OCI-LY1 (cell line): ENCODE measurements at regions not wholly inside any gene's neighbourhood (a gene's known extent, or its start where the extent isn't known, plus 50 kb on each side); places are given as distances from the start of the nearest gene placed in this dataset.

Source experiments
- H2AFZ ChIP-seq: fragments of 200-600 bp; sonication (generic), shearing (Covaris generic); 2 replicates; pipeline ENCODE4 v1.6.0; 2014; ENCODE audit warnings: antibody characterized with exemption, mild to moderate bottlenecking, low read length
- H3F3A ChIP-seq: fragments of 200-600 bp; sonication (generic), shearing (Covaris generic); 2 replicates; pipeline ENCODE4 v1.6.0; 2014; ENCODE audit warnings: mild to moderate bottlenecking, antibody characterized with exemption, low read length, moderate library complexity; ENCODE audit not compliant: insufficient read depth
- H3K27ac ChIP-seq: fragments of 200-600 bp; sonication (generic); 2 replicates; pipeline ENCODE4 v1.5.1; 2014; ENCODE audit warnings: low read length, mixed run types, mild to moderate bottlenecking, low read depth; ENCODE audit not compliant: poor library complexity, severe bottlenecking
- H3K27me3 ChIP-seq: fragments of 200-600 bp; sonication (generic); 2 replicates; pipeline ENCODE4 v1.6.0; 2014; ENCODE audit warnings: antibody characterized with exemption, mild to moderate bottlenecking, low read length, moderate library complexity; ENCODE audit not compliant: insufficient read depth
- H3K36me3 ChIP-seq: fragments of 200-600 bp; sonication (generic); 2 replicates; pipeline ENCODE4 v1.6.1; 2014; ENCODE audit warnings: mild to moderate bottlenecking, antibody characterized with exemption, low read length, moderate library complexity, mixed read lengths; ENCODE audit not compliant: insufficient read depth
- H3K4me1 ChIP-seq: fragments of 200-600 bp; sonication (generic); 2 replicates; pipeline ENCODE4 v1.5.1; 2014; ENCODE audit warnings: mild to moderate bottlenecking, low read length, moderate library complexity; ENCODE audit not compliant: insufficient read depth, severe bottlenecking
- H3K4me2 ChIP-seq: fragments of 200-600 bp; sonication (generic), shearing (Covaris generic); 2 replicates; pipeline ENCODE4 v1.6.1; 2014; ENCODE audit warnings: low read length
- H3K4me3 ChIP-seq: fragments of 200-600 bp; sonication (generic); 2 replicates; pipeline ENCODE4 v1.5.1; 2014; ENCODE audit warnings: low read length, low read depth, mild to moderate bottlenecking, mixed read lengths; ENCODE audit not compliant: poor library complexity, severe bottlenecking
- H3K79me2 ChIP-seq: fragments of 200-600 bp; shearing (Covaris generic); 2 replicates; pipeline ENCODE4 v1.6.1; 2016; ENCODE audit warnings: mixed run types, low read length, mixed read lengths; ENCODE audit not compliant: insufficient read depth
- H3K9ac ChIP-seq: fragments of 200-600 bp; sonication (generic), shearing (Covaris generic); 2 replicates; pipeline ENCODE4 v1.6.1; 2014; ENCODE audit warnings: mild to moderate bottlenecking, low read length, mixed read lengths
- H3K9me2 ChIP-seq: fragments of 200-600 bp; sonication (generic), shearing (Covaris generic); 2 replicates; pipeline ENCODE4 v1.6.1; 2014; ENCODE audit warnings: low read depth, mild to moderate bottlenecking, low read length, mixed read lengths
- H3K9me3 ChIP-seq: fragments of 200-600 bp; shearing (Covaris generic); 2 replicates; pipeline ENCODE4 v1.6.1; 2014; ENCODE audit warnings: low read length, mixed read lengths
- H4K20me1 ChIP-seq: fragments of 200-600 bp; sonication (generic), shearing (Covaris generic); 2 replicates; pipeline ENCODE4 v1.6.0; 2016; ENCODE audit warnings: mild to moderate bottlenecking, low read length; ENCODE audit not compliant: insufficient read depth
- EZH2 ChIP-seq: fragments of 200-600 bp; sonication (generic), shearing (Covaris generic); IDR thresholded peaks from 2 replicates; pipeline ENCODE4 v1.8.0; 2017; ENCODE audit warnings: borderline replicate concordance, mixed run types, mild to moderate bottlenecking, antibody characterized with exemption, low read length, moderate library complexity, mixed read lengths
- TF ChIP-seq, protein P1 (sequence below): fragments of 200-600 bp; sonication (generic), shearing (Covaris generic); IDR thresholded peaks from 2 replicates; pipeline ENCODE4 v1.5.1; 2017; ENCODE audit warnings: mild to moderate bottlenecking, antibody characterized with exemption, low read length, moderate library complexity, mixed read lengths

GRCh38 chr11:36763187-36763586 lies 165.2 kb upstream of the RAG2 start:
- Histone ChIP-seq H3K4me3 (no peak overlapping the region), H3K27ac (no peak overlapping the region), H3K9ac (no peak overlapping the region), H3K4me1 (no peaks in the 10 kb centered on the region), H4K20me1 (no peaks in the 10 kb centered on the region), H3K9me2 (no peaks in the 10 kb centered on the region), H2AFZ (no peak overlapping the region), H3K79me2 (no peaks in the 10 kb centered on the region), H3K27me3 (no peaks in the 10 kb centered on the region), H3F3A (no peaks in the 10 kb centered on the region), H3K4me2 (no peak overlapping the region), H3K9me3 (no peaks in the 10 kb centered on the region), H3K36me3 (no peaks in the 10 kb centered on the region)
- TF ChIP-seq EZH2 = no peak
- TF ChIP-seq, protein P1, sequence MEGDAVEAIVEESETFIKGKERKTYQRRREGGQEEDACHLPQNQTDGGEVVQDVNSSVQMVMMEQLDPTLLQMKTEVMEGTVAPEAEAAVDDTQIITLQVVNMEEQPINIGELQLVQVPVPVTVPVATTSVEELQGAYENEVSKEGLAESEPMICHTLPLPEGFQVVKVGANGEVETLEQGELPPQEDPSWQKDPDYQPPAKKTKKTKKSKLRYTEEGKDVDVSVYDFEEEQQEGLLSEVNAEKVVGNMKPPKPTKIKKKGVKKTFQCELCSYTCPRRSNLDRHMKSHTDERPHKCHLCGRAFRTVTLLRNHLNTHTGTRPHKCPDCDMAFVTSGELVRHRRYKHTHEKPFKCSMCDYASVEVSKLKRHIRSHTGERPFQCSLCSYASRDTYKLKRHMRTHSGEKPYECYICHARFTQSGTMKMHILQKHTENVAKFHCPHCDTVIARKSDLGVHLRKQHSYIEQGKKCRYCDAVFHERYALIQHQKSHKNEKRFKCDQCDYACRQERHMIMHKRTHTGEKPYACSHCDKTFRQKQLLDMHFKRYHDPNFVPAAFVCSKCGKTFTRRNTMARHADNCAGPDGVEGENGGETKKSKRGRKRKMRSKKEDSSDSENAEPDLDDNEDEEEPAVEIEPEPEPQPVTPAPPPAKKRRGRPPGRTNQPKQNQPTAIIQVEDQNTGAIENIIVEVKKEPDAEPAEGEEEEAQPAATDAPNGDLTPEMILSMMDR = no peak

DNA sequence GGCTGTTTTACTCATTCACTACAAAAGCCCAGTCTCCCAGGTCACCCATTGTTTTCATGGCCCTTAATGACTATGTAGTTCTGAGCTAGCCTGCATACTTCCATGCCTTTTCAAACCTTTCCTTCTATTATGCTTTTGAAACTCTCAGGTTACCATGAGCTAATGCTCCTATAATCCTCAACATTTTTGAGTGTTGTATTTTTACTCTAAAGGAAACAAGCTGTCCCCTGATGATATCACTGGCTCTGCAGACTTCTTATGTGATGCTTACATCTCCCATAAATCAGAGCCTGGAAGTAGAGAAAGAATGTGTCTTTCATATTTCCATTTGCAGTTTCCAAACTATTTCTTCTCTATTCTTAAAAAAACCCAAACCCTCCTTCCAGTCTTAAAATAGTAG lies 159.0 kb upstream of the RAG2 start:
- no peaks in the 10 kb centered on the region for H3K27me3 ChIP-seq

DNA sequence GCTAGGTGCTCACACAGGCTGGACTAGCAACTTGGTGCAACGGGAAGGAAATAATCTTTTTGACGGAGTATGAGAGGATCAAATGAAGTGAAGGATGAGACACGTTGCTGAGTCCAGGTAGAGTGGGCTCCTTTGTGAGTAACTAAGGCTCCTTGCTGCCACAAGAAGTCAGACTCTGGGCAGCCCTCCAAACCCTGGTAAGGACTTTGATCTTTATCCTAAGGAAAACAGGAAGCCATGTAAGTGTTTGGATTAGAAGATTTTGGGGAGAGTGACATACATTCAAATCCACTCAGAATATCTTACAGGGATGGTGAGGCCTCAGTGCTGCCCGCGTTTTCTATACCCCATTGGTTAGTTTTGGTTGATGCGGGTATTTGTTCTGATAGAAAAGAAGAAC lies 155.9 kb upstream of the RAG2 start:
- no peak for TF ChIP-seq EZH2
- TF ChIP-seq, protein P1 = no peak
- no peaks in the 10 kb centered on the region for H3K79me2 ChIP-seq
- no peaks in the 10 kb centered on the region for H3K36me3 ChIP-seq
- no peak overlapping the region for H2AFZ ChIP-seq
- no peaks in the 10 kb centered on the region for H3K9me3 ChIP-seq
- no peaks in the 10 kb centered on the region for H3K27me3 ChIP-seq
- H3K4me3 ChIP-seq = no peak overlapping the region
- H3K27ac ChIP-seq = no peak overlapping the region
- H3K4me1 ChIP-seq = no peaks in the 10 kb centered on the region
- H3K9me2 ChIP-seq = no peaks in the 10 kb centered on the region
- H4K20me1 ChIP-seq = no peaks in the 10 kb centered on the region
- no peak overlapping the region for H3K9ac ChIP-seq
- H3F3A ChIP-seq = no peaks in the 10 kb centered on the region
- no peak overlapping the region for H3K4me2 ChIP-seq

More for the DNA sequence above, 159.0 kb upstream of the RAG2 start:
- no peak for TF ChIP-seq EZH2
- TF ChIP-seq, protein P1 = no peak
- no peak overlapping the region for H3K4me3 ChIP-seq
- no peaks in the 10 kb centered on the region for H3K36me3 ChIP-seq
- no peaks in the 10 kb centered on the region for H3K9me2 ChIP-seq
- H3K27ac ChIP-seq = no peak overlapping the region
- no peak overlapping the region for H2AFZ ChIP-seq
- H3K4me2 ChIP-seq = no peak overlapping the region
- no peaks in the 10 kb centered on the region for H4K20me1 ChIP-seq
- no peak overlapping the region for H3K9ac ChIP-seq
- H3K9me3 ChIP-seq = no peaks in the 10 kb centered on the region
- H3F3A ChIP-seq = no peaks in the 10 kb centered on the region
- no peaks in the 10 kb centered on the region for H3K4me1 ChIP-seq
- no peaks in the 10 kb centered on the region for H3K79me2 ChIP-seq
